Ishikawa (cell line): ENCODE measurements at regions not wholly inside any gene's neighbourhood (a gene's known extent, or its start where the extent isn't known, plus 50 kb on each side); places are given as distances from the start of the nearest gene placed in this dataset.

Source experiments
- CREB1 ChIP-seq: IDR thresholded peaks from 2 replicates; pipeline ENCODE4 v1.6.1; 2012; ENCODE audit warnings: low read depth
- EP300 ChIP-seq: IDR thresholded peaks from 2 replicates; pipeline ENCODE4 v1.6.1; 2012; ENCODE audit warnings: borderline replicate concordance
- REST ChIP-seq: IDR thresholded peaks from 2 replicates; pipeline ENCODE4 v1.6.1; 2012; ENCODE audit warnings: low read depth, mild to moderate bottlenecking
- USF1 ChIP-seq: IDR thresholded peaks from 2 replicates; pipeline ENCODE4 v1.6.1; 2012

- TF ChIP-seq USF1: no peak
- no peak for TF ChIP-seq EP300
- no peak for TF ChIP-seq CREB1
- no peak for TF ChIP-seq REST
These were observed 194.6 kb downstream of the OLFM1 start for GRCh38 chr9:135281791-135282737.
